Heart right ventricle (tissue), 16 donors: ENCODE measurements at regions not wholly inside any gene's neighbourhood (a gene's known extent, or its start where the extent isn't known, plus 50 kb on each side); places are given as distances from the start of the nearest gene placed in this dataset.

Experiments used
- ATAC-seq, 8 donors: fragments of 200-7000 bp; cut with Tn5 transposase; one replicate each; pipeline ENCODE4 v1.9.1; 2020; ENCODE audit warnings: mild to moderate bottlenecking in 8 of 8, moderate library complexity in 8 of 8, moderate number of reproducible peaks in 1 of 8
- DNase-seq, 2 donors: peaks; one replicate each; pipeline ENCODE4 v3.0.0-alpha.2; 2020
- H3K27ac ChIP-seq, 10 donors: fragments of 200-600 bp; sonication (generic) in 2 of 10; one replicate each; pipeline versions ENCODE4 v1.5.0 to v1.8.0; 2020 to 2022; ENCODE audit warnings: mild to moderate bottlenecking in 3 of 10
- H3K27me3 ChIP-seq, 7 donors: fragments of 200-600 bp; one replicate each; pipeline ENCODE4 v1.8.0; 2021 to 2022; ENCODE audit warnings: mild to moderate bottlenecking in 2 of 7
- H3K36me3 ChIP-seq, 9 donors: fragments of 200-600 bp; sonication (generic) in 1 of 9; one replicate each; pipeline versions ENCODE4 v1.5.0 to v1.8.0; 2020 to 2022; ENCODE audit warnings: mild to moderate bottlenecking in 2 of 9
- H3K4me1 ChIP-seq, 9 donors: fragments of 200-600 bp; sonication (generic) in 1 of 9; one replicate each; pipeline versions ENCODE4 v1.5.0 to v1.8.0; 2020 to 2022; ENCODE audit warnings: mild to moderate bottlenecking in 4 of 9
- H3K4me3 ChIP-seq, 10 donors: fragments of 200-600 bp; sonication (generic) in 2 of 10; one replicate each; pipeline versions ENCODE4 v1.5.0 to v1.8.0; 2020 to 2022; ENCODE audit warnings: mild to moderate bottlenecking in 7 of 10, moderate library complexity in 2 of 10
- H3K9me3 ChIP-seq, 11 donors: fragments of 200-600 bp in 10 of 11; sonication (generic) in 2 of 11; one replicate each; pipeline versions ENCODE4 v1.5.0 to v1.8.0; 2013 to 2022; ENCODE audit warnings: mild to moderate bottlenecking in 2 of 11, control low read depth in 1 of 11, moderate library complexity in 1 of 11
- CTCF ChIP-seq, 9 donors: fragments of 200-600 bp; sonication (generic) in 2 of 9; IDR thresholded peaks; one replicate each; pipeline versions ENCODE4 v1.5.0 to v1.8.0; 2021 to 2022; ENCODE audit warnings: antibody characterized with exemption in 9 of 9, mild to moderate bottlenecking in 5 of 9, moderate library complexity in 1 of 9
- WGBS, 2 donors: extraction: QIAGEN DNeasy Blood & Tissue Kit; methylation state at CpG; one replicate each; pipeline ENCODE4 v1.1.7; 2013; ENCODE audit warnings: inconsistent platforms in 1 of 2; 5-methylcytosine and 5-hydroxymethylcytosine counted together
- intact Hi-C, 10 donors: fragments of 100-400 bp; cut with DNase I; formaldehyde crosslinking; loops; one replicate each; pipeline versions ENCODE4 v1.11.1 to v1.14.2; 2022
- donor health status: Arrhythmogenic right ventricular cardiomyopathy.
- donor health status: ischemic (EF 13 %, LVEDD 7.1; RV severe dilation, severe dysfunction).
- donor health status: healthy with polysubstance abuse.
- donor health status: DM: no; HTN: yes; CAD: no.
- donor health status: DM: no; HTN: no; CAD: no.
- donor health status: ischemic (EF 25% LVEDD 6.9; RV normal size, moderate dysfunction).
- donor health status: ischemic (EF 25% LVEDD 5.7; RV mildly dilated, moderate dysfunction).
- donor health status: healthy.
- donor health status: DM: yes; HTN: yes; CAD: no.
- donor health status: Ischemic cardiomyopathy.
- donor health status: ischemic (EF 35%, LVEDD 5.7; RV mildly dilated, moderate dysfunction).
- donor health status: nonischemic (EF 11% LVEDD 7.7; RV severe dilation, severe dysfunction).
- donor health status: DM: yes; HTN: yes; CAD: no.
- donor health status: PGD.
- donor health status: ischemic (EF 29% LVEDD 5.4; RV normal size, mild dysfunction).
- donor health status: nonischemic (EF 23%, LVEDD 6.1; RV moderate dilation, normal function).

DNA sequence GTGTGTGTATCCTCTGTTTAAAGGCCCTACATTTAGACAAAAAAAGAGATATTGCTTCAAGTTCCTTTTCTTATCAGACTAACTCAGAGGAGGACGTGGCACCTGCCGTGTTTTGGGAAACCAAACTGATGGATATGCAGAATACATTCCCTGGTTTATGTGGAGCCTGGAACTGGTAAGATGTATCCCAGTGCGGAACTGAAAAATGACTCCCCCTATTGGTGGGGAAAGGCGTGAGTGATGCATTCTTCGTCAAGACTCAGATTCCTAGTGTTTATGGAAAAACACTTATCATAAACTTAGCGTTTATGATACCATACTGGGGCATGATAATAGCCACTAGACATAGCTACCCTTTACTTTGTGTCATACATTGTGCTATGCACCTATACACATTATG is 154.2 kb downstream of the ZNF326 start:
- TF ChIP-seq CTCF (IDR thresholded peaks at IDR 0.05) = no peak
- Histone ChIP-seq H3K4me3 (no peak overlapping the region), H3K27me3 (no peaks in the 10 kb centered on the region), H3K4me1 (no peaks in the 10 kb centered on the region), H3K36me3 (no peaks in the 10 kb centered on the region), H3K9me3 (peaks cover 0 to 26% (median 0%) of the 10 kb centered on the region in 11 donors), H3K27ac (no peak overlapping the region)
- no peak for DNase-seq
- ATAC-seq = no peak
- intact Hi-C loops = no loop called here
- WGBS, 2 donors = 75 to 82% methylated on average over 6 of the region's 6 CpGs

- Histone ChIP-seq H3K36me3 (no peaks in the 10 kb centered on the region), H3K27ac (no peak overlapping the region), H3K4me3 (no peak overlapping the region), H3K4me1 (no peaks in the 10 kb centered on the region), H3K9me3 (peaks cover 0 to 17% (median 0%) of the 10 kb centered on the region in 11 donors), H3K27me3 (no peaks in the 10 kb centered on the region)
- no peak for TF ChIP-seq CTCF (IDR thresholded peaks at IDR 0.05)
- intact Hi-C loops = no loop called here
- DNase-seq (no peak), ATAC-seq (no peak)
Observed at GRCh38 chr1:90147093-90147492, 152.2 kb downstream of the ZNF326 start.

GRCh38 chr1:90144820-90145219 is 149.9 kb downstream of the ZNF326 start:
- Histone ChIP-seq H3K27me3 (no peaks in the 10 kb centered on the region), H3K27ac (no peak overlapping the region)
- 69 to 85% methylated on average over 1 of the region's 1 CpG for WGBS, 2 donors

DNA sequence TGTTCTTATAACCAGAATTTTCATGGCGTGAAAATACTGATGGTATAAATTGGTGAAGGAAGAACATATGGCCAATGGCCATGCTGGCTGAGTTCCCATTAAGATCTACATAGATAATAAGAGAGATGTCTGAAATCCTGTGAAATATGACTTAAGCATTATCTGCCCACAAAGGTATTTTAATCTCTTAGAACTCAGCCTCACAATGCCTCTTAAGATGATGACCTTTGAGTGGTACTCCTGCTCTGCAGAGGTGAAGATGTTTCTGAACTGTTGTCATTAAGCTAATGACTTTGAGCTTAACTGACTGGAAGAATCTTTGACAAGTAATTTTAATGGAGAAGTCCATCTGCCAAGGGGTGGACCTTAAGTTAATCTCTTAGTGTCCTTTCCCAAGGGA is 148.7 kb downstream of the ZNF326 start:
- H3K27me3 ChIP-seq = no peaks in the 10 kb centered on the region
- ATAC-seq (no peak), DNase-seq (no peak)
- H3K27ac ChIP-seq = no peak overlapping the region
- peaks cover 0 to 13% (median 0%) of the 10 kb centered on the region in 11 donors for H3K9me3 ChIP-seq
- no peaks in the 10 kb centered on the region for H3K4me1 ChIP-seq
- no peaks in the 10 kb centered on the region for H3K36me3 ChIP-seq
- WGBS, 2 donors = 93% methylated on average over 1 of the region's 1 CpG
- intact Hi-C loops = no loop called here
- no peak for TF ChIP-seq CTCF (IDR thresholded peaks at IDR 0.05)
- no peak overlapping the region for H3K4me3 ChIP-seq

More at GRCh38 chr1:90144820-90145219, 149.9 kb downstream of the ZNF326 start:
- no peaks in the 10 kb centered on the region for H3K36me3 ChIP-seq
- intact Hi-C loops = no loop called here
- TF ChIP-seq CTCF (IDR thresholded peaks at IDR 0.05) = no peak
- DNase-seq = no peak
- H3K4me3 ChIP-seq = no peak overlapping the region
- ATAC-seq = no peak
- no peaks in the 10 kb centered on the region for H3K4me1 ChIP-seq
- H3K9me3 ChIP-seq = peaks cover 0 to 7% (median 0%) of the 10 kb centered on the region in 11 donors

GRCh38 chr1:90142697-90143096 is 147.8 kb downstream of the ZNF326 start:
- intact Hi-C loops = no loop called here

More at GRCh38 chr1:90142697-90143096, 147.8 kb downstream of the ZNF326 start:
- Histone ChIP-seq H3K9me3 (peaks cover 0 to 13% (median 0%) of the 10 kb centered on the region in 11 donors), H3K27me3 (no peaks in the 10 kb centered on the region), H3K27ac (no peak overlapping the region), H3K4me3 (no peak overlapping the region), H3K4me1 (no peaks in the 10 kb centered on the region), H3K36me3 (no peaks in the 10 kb centered on the region)
- DNase-seq = no peak
- ATAC-seq = no peak
- 91 to 93% methylated on average over 2 of the region's 2 CpGs for WGBS, 2 donors
- no peak for TF ChIP-seq CTCF (IDR thresholded peaks at IDR 0.05)
